H1 (cell line): ENCODE measurements at regions not wholly inside any gene's neighbourhood (a gene's known extent, or its start where the extent isn't known, plus 50 kb on each side); places are given as distances from the start of the nearest gene placed in this dataset.

Source experiments
- CTCF ChIA-PET: fragments of 300-600 bp; sonication (Branson Sonifier 250); formaldehyde crosslinking; loops from one replicate; lab custom pipeline; 2021; ENCODE audit not compliant: partially characterized antibody; lab: Charles Lee
- POLR2A ChIA-PET: fragments of 300-600 bp; sonication (Branson Sonifier 250); formaldehyde crosslinking; loops from one replicate; lab custom pipeline; 2021; ENCODE audit warnings: inconsistent platforms; ENCODE audit not compliant: partially characterized antibody; lab: Charles Lee
- DNase-seq, 2 experiments: peaks; one replicate each; pipeline versions ENCODE4 v3.0.0 to v3.0.0-alpha.2; 2010 to 2022; ENCODE audit warnings: low spot score in 2 of 2, low read depth in 1 of 2, mixed read lengths in 1 of 2
- FAIRE-seq: peaks from 2 replicates; lab custom pipeline; 2011; peaks lifted over from hg19 to GRCh38; lab: Jason Lieb, UNC
- H2AFZ ChIP-seq: 2 replicates; pipeline ENCODE4 v1.8.1; 2012; ENCODE audit warnings: low read length, inconsistent platforms
- H2AK5ac ChIP-seq: 2 replicates; pipeline ENCODE4 v1.6.1; 2013; ENCODE audit warnings: low read depth, low read length
- H2BK120ac ChIP-seq: replicated peaks from 2 replicates; pipeline ENCODE3; 2013; ENCODE audit warnings: low read depth, low read length, inconsistent platforms
- H2BK12ac ChIP-seq: 2 replicates; pipeline ENCODE4 v1.6.1; 2013; ENCODE audit warnings: low read depth, low read length
- H2BK15ac ChIP-seq: 2 replicates; pipeline ENCODE4 v1.6.1; 2013; ENCODE audit warnings: low read length
- H2BK20ac ChIP-seq: 2 replicates; pipeline ENCODE4 v1.6.1; 2013; ENCODE audit warnings: low read length
- H2BK5ac ChIP-seq: 2 replicates; pipeline ENCODE4 v1.6.1; 2013; ENCODE audit warnings: low read depth, low read length
- H3K14ac ChIP-seq: 2 replicates; pipeline ENCODE4 v1.6.1; 2013; ENCODE audit warnings: inconsistent platforms; ENCODE audit not compliant: insufficient read length
- H3K18ac ChIP-seq: 2 replicates; pipeline ENCODE4 v1.6.1; 2013; ENCODE audit warnings: low read length; ENCODE audit errors: extremely low read depth
- H3K23ac ChIP-seq: 2 replicates; pipeline ENCODE4 v1.6.1; 2013; ENCODE audit warnings: inconsistent platforms; ENCODE audit not compliant: insufficient read length
- H3K23me2 ChIP-seq: 2 replicates; pipeline ENCODE4 v1.6.1; 2013; ENCODE audit warnings: low read depth, low read length
- H3K27ac ChIP-seq: 2 replicates; pipeline ENCODE4 v1.6.1; 2011; ENCODE audit warnings: low read depth, low read length, inconsistent platforms
- H3K27me3 ChIP-seq, 4 experiments: replicated peaks in 1 of 4; 1 replicate in 1 of 4; 2 replicates in 3 of 4; pipeline versions ENCODE4 v1.6.1 to v1.8.1; 2011 to 2013; ENCODE audit warnings: low read length in 3 of 4, mild to moderate bottlenecking in 3 of 4, inconsistent platforms in 2 of 4, mixed read lengths in 2 of 4, moderate library complexity in 1 of 4; ENCODE audit not compliant: control insufficient read depth in 3 of 4, insufficient read depth in 3 of 4; ENCODE audit errors: extremely low read depth in 1 of 4
- H3K36me3 ChIP-seq, 4 experiments: 2 replicates each; pipeline versions ENCODE4 v1.6.1 to v1.8.1; 2011 to 2013; ENCODE audit warnings: mild to moderate bottlenecking in 4 of 4, low read length in 3 of 4, moderate library complexity in 2 of 4, control low read depth in 1 of 4, inconsistent platforms in 1 of 4; ENCODE audit not compliant: insufficient read depth in 4 of 4, control insufficient read depth in 2 of 4
- H3K4ac ChIP-seq: replicated peaks from 2 replicates; pipeline ENCODE3; 2013; ENCODE audit warnings: low read length, low read depth, mixed read lengths, inconsistent platforms; ENCODE audit not compliant: insufficient read length
- H3K4me1 ChIP-seq, 4 experiments: replicated peaks in 1 of 4; 1 replicate in 1 of 4; 2 replicates in 3 of 4; pipeline versions ENCODE4 v1.6.1 to v1.8.1; 2011 to 2013; ENCODE audit warnings: low read length in 3 of 4, inconsistent platforms in 2 of 4, mixed read lengths in 1 of 4; ENCODE audit not compliant: insufficient read depth in 4 of 4, control insufficient read depth in 3 of 4
- H3K4me2 ChIP-seq, 2 experiments: 2 replicates each; pipeline versions ENCODE4 v1.6.1 to v1.8.1; 2011 to 2013; ENCODE audit warnings: low read depth in 2 of 2, low read length in 2 of 2, control low read depth in 1 of 2, inconsistent platforms in 1 of 2, mild to moderate bottlenecking in 1 of 2; ENCODE audit not compliant: insufficient read depth in 1 of 2
- H3K4me3 ChIP-seq, 4 experiments: fragments of 200-600, 300-600 bp in 1 of 4; sonication (generic), shearing (Covaris generic), sonication (Bioruptor Twin) in 1 of 4; 2 replicates each; pipeline versions ENCODE4 v1.5.1 to v1.8.1; 2011 to 2016; ENCODE audit warnings: low read length in 4 of 4, low read depth in 3 of 4, control low read depth in 2 of 4, inconsistent platforms in 2 of 4, mild to moderate bottlenecking in 2 of 4, mixed read lengths in 1 of 4, moderate library complexity in 1 of 4; ENCODE audit not compliant: insufficient read depth in 2 of 4; ENCODE audit errors: extremely low read depth in 1 of 4
- H3K56ac ChIP-seq: replicated peaks from 2 replicates; pipeline ENCODE3; 2013; ENCODE audit warnings: low read depth, mild to moderate bottlenecking, mixed read lengths, low read length, inconsistent platforms; ENCODE audit not compliant: insufficient read length
- H3K79me1 ChIP-seq: 2 replicates; pipeline ENCODE4 v1.6.1; 2013; ENCODE audit warnings: low read depth, low read length, control low read depth
- H3K79me2 ChIP-seq, 2 experiments: 2 replicates each; pipeline versions ENCODE4 v1.6.1 to v1.8.1; 2012 to 2013; ENCODE audit warnings: low read length in 2 of 2, mild to moderate bottlenecking in 2 of 2, inconsistent platforms in 1 of 2; ENCODE audit not compliant: insufficient read depth in 2 of 2, control insufficient read depth in 1 of 2
- H3K9ac ChIP-seq, 4 experiments: replicated peaks in 1 of 4; 1 replicate in 1 of 4; 2 replicates in 3 of 4; pipeline versions ENCODE4 v1.6.1 to v1.8.1; 2011 to 2013; ENCODE audit warnings: low read depth in 3 of 4, low read length in 3 of 4, control low read depth in 2 of 4, mild to moderate bottlenecking in 2 of 4, moderate library complexity in 2 of 4, inconsistent platforms in 1 of 4; ENCODE audit errors: extremely low read depth in 1 of 4
- H3K9me3 ChIP-seq, 2 experiments: 2 replicates each; pipeline versions ENCODE4 v1.6.1 to v1.8.1; 2012 to 2013; ENCODE audit warnings: mild to moderate bottlenecking in 2 of 2, moderate library complexity in 2 of 2, control low read depth in 1 of 2, inconsistent platforms in 1 of 2, low read depth in 1 of 2, low read length in 1 of 2, mixed read lengths in 1 of 2; ENCODE audit not compliant: insufficient read depth in 2 of 2
- H4K20me1 ChIP-seq, 2 experiments: replicated peaks in 1 of 2; 2 replicates each; pipeline versions ENCODE3 to v1.8.1; 2011 to 2013; ENCODE audit warnings: inconsistent platforms in 2 of 2, low read length in 2 of 2, mild to moderate bottlenecking in 1 of 2; ENCODE audit not compliant: insufficient read depth in 2 of 2, control insufficient read depth in 1 of 2
- H4K5ac ChIP-seq: 2 replicates; pipeline ENCODE4 v1.6.1; 2013; ENCODE audit warnings: low read length, low read depth, mixed read lengths, inconsistent platforms; ENCODE audit not compliant: insufficient read length
- H4K8ac ChIP-seq: 2 replicates; pipeline ENCODE4 v1.8.0; 2013; ENCODE audit warnings: mild to moderate bottlenecking, moderate library complexity, low read length, inconsistent platforms; ENCODE audit not compliant: insufficient read depth; ENCODE audit errors: extremely low read depth
- H4K91ac ChIP-seq: replicated peaks from 2 replicates; pipeline ENCODE3; 2013; ENCODE audit warnings: low read length, mixed read lengths, inconsistent platforms; ENCODE audit not compliant: insufficient read length
- BACH1 ChIP-seq: IDR thresholded peaks from 2 replicates; pipeline ENCODE4 v1.6.1; 2012; ENCODE audit warnings: low read length, improper control_type of control experiment
- EGR1 ChIP-seq: IDR thresholded peaks from 2 replicates; pipeline ENCODE4 v1.6.1; 2011; ENCODE audit warnings: low read depth, low read length, borderline replicate concordance
- HDAC6 ChIP-seq: IDR thresholded peaks from one replicate; pipeline ENCODE4 v1.7.1; 2012; ENCODE audit warnings: low read depth, mild to moderate bottlenecking, inconsistent platforms, low read length, moderate library complexity
- JUN ChIP-seq: IDR thresholded peaks from 2 replicates; pipeline ENCODE4 v1.6.1; 2011; ENCODE audit warnings: low read depth, mild to moderate bottlenecking, improper control_type of control experiment, low read length
- NANOG ChIP-seq: IDR thresholded peaks from 2 replicates; pipeline ENCODE4 v1.6.1; 2011; ENCODE audit warnings: low read length, low read depth, mild to moderate bottlenecking, inconsistent platforms; ENCODE audit not compliant: insufficient read depth, poor library complexity, severe bottlenecking
- PHF8 ChIP-seq: fragments of 200-600 bp; sonication (generic); conservative IDR thresholded peaks from 2 replicates; pipeline ENCODE4 v1.7.1; 2012; ENCODE audit warnings: low read depth, mild to moderate bottlenecking, inconsistent platforms, low read length, moderate library complexity
- RAD21 ChIP-seq, 2 experiments: IDR thresholded peaks in 1 of 2; conservative IDR thresholded peaks in 1 of 2; 2 replicates each; pipeline ENCODE4 v1.6.1; 2011; ENCODE audit warnings: low read depth in 2 of 2, low read length in 2 of 2, improper control_type of control experiment in 1 of 2, inconsistent platforms in 1 of 2, mild to moderate bottlenecking in 1 of 2, moderate library complexity in 1 of 2
- RBBP5 ChIP-seq: IDR thresholded peaks from 2 replicates; pipeline ENCODE4 v1.7.1; 2012; ENCODE audit warnings: low read depth, mild to moderate bottlenecking, inconsistent platforms, low read length, moderate library complexity, borderline replicate concordance
- RXRA ChIP-seq: IDR thresholded peaks from 2 replicates; pipeline ENCODE4 v1.6.1; 2011; ENCODE audit warnings: low read depth, mild to moderate bottlenecking, low read length, moderate library complexity; ENCODE audit not compliant: insufficient read depth
- SAP30 ChIP-seq: fragments of 300-600 bp; sonication (generic); IDR thresholded peaks from 2 replicates; pipeline ENCODE4 v1.7.1; 2012; ENCODE audit warnings: low read length, moderate library complexity, mild to moderate bottlenecking, inconsistent platforms; ENCODE audit not compliant: insufficient read depth, insufficient replicate concordance
- SIX5 ChIP-seq: IDR thresholded peaks from 2 replicates; pipeline ENCODE4 v1.6.1; 2011; ENCODE audit warnings: mild to moderate bottlenecking, low read depth, low read length
- SRF ChIP-seq: IDR thresholded peaks from 2 replicates; pipeline ENCODE4 v1.6.1; 2011; ENCODE audit warnings: mild to moderate bottlenecking, low read depth, low read length, moderate library complexity
- TAF7 ChIP-seq: optimal IDR thresholded peaks from 2 replicates; pipeline ENCODE3; 2011; ENCODE audit warnings: low read depth, mild to moderate bottlenecking, inconsistent platforms, low read length, moderate library complexity, borderline replicate concordance
- YY1 ChIP-seq: IDR thresholded peaks from 2 replicates; pipeline ENCODE4 v1.6.1; 2011; ENCODE audit warnings: low read depth, mild to moderate bottlenecking, low read length
- ZNF274 ChIP-seq: IDR thresholded peaks from 2 replicates; pipeline ENCODE4 v1.7.0; 2012; ENCODE audit warnings: low read length, borderline replicate concordance; ENCODE audit errors: extremely low read depth
- WGBS, 2 experiments: shearing (Covaris generic) in 1 of 2; methylation state at CpG; one replicate each; pipeline versions ENCODE4 v1.1.6 to v1.1.7; 2013 to 2015; ENCODE audit warnings: low lambda C conversion rate in 2 of 2, mixed read lengths in 2 of 2, inconsistent platforms in 1 of 2, low coverage in 1 of 2, missing lambda C conversion rate in 1 of 2; ENCODE audit not compliant: insufficient replicate concordance in 2 of 2, insufficient coverage in 1 of 2, insufficient read length in 1 of 2; ENCODE audit errors: extremely low coverage in 1 of 2, missing lambda C conversion rate in 1 of 2; 5-methylcytosine and 5-hydroxymethylcytosine counted together

DNA sequence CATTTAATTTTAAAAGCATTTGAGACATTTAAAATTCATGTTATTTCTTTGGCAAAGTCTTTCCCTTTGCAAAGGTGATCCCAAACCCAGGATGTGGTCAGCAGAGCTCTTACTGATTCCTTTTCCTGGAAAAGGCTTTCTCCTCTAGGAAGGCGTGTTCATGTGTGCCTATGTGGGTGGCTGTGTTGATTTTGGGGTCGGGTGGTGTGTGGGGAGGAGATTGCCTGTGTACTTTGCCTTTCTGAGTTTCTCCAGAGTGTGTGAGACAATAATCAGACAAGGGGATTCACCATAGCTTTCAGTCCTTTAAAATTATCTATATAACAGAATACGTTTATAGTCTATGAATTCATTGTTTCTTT lies 173.2 kb downstream of the SOCS6 start:
- Histone ChIP-seq H3K56ac (no peak overlapping the region), H4K5ac (no peak overlapping the region), H4K8ac (no peak overlapping the region), H3K79me2 (no peaks in the 10 kb centered on the region), H3K4me3 (no peak overlapping the region), H2BK5ac (no peak overlapping the region), H2AFZ (no peak overlapping the region), H3K9ac (no peak overlapping the region), H4K91ac (no peak overlapping the region), H2BK20ac (no peak overlapping the region), H3K27ac (no peak overlapping the region), H3K4ac (no peak overlapping the region), H3K4me1 (no peaks in the 10 kb centered on the region), H3K14ac (no peak overlapping the region), H4K20me1 (peaks cover 0 to 1% of the 10 kb centered on the region in 2 experiments), H2BK15ac (no peak overlapping the region), H3K9me3 (no peaks in the 10 kb centered on the region), H3K36me3 (no peaks in the 10 kb centered on the region), H3K18ac (no peak overlapping the region), H3K27me3 (no peaks in the 10 kb centered on the region), H2AK5ac (no peak overlapping the region), H3K4me2 (no peak overlapping the region), H3K23ac (no peak overlapping the region), H3K23me2 (peaks cover 4% of the 10 kb centered on the region; the same call in 1 of the 2 replicates), H3K79me1 (no peaks in the 10 kb centered on the region), H2BK120ac (no peak overlapping the region), H2BK12ac (no peak overlapping the region)
- FAIRE-seq: no peak
- DNase-seq: no peak
- ChIA-PET POLR2A (interaction anchor here (0.7 kb wide), 1 partner anchor 1580 kb away, joined by 3 read pairs; no protein-coding TSS in a partner anchor), CTCF (interaction anchor here (0.6 kb wide), 1 partner anchor 320 kb away, joined by 3 read pairs; no protein-coding TSS in a partner anchor)
- WGBS, 2 experiments: 85% methylated on average over 3 of the region's 3 CpGs; no CpG with 5 or more reads in 1 of the 2 experiments
- no peak for TF ChIP-seq RBBP5
- TF ChIP-seq YY1: no peak
- no peak for TF ChIP-seq SAP30
- no peak for TF ChIP-seq TAF7
- TF ChIP-seq PHF8: no peak
- TF ChIP-seq EGR1: no peak
- TF ChIP-seq HDAC6: no peak
- TF ChIP-seq RAD21 (IDR thresholded peaks at IDR 0.05 in 1 of 2, conservative IDR thresholded peaks at IDR 0.05 in 1 of 2; ENCODE audit: low read depth in 2 of 2, low read length in 2 of 2): no peak
- no peak for TF ChIP-seq SRF
- no peak for TF ChIP-seq BACH1
- no peak for TF ChIP-seq SIX5
- no peak for TF ChIP-seq ZNF274
- no peak for TF ChIP-seq JUN
- no peak for TF ChIP-seq RXRA
- no peak for TF ChIP-seq NANOG
